ENCODE measurements at regions not wholly inside any gene's neighbourhood (a gene's known extent, or its start where the extent isn't known, plus 50 kb on each side); places are given as distances from the start of the nearest gene placed in this dataset.

- TF ChIP-seq CTCF (conservative IDR thresholded peaks at IDR 0.05; ENCODE audit: low read depth, low read length) = no peak
- H3K4me3 ChIP-seq (ENCODE audit: low read length) = no peak overlapping the region
- no peak for DNase-seq (ENCODE audit: low read depth)
These were observed 529.9 kb downstream of the MID1IP1 start for GRCh38 chrX:39331082-39331704.

GRCh38 chrX:39333451-39333850 is 532.2 kb downstream of the MID1IP1 start:
- H3K4me3 ChIP-seq (ENCODE audit: low read length) = no peak overlapping the region
- TF ChIP-seq CTCF (conservative IDR thresholded peaks at IDR 0.05; ENCODE audit: low read depth, low read length) = no peak

GRCh38 chrX:39335513-39336235 is 534.4 kb downstream of the MID1IP1 start:
- H3K4me3 ChIP-seq (ENCODE audit: low read length) = no peak overlapping the region
- no peak for DNase-seq (ENCODE audit: low read depth)
- no peak for TF ChIP-seq CTCF (conservative IDR thresholded peaks at IDR 0.05; ENCODE audit: low read depth, low read length)

More at GRCh38 chrX:39333451-39333850, 532.2 kb downstream of the MID1IP1 start:
- DNase-seq (ENCODE audit: low read depth) = no peak

GRCh38 chrX:39336671-39337311 is 535.5 kb downstream of the MID1IP1 start:
- no peak for DNase-seq (ENCODE audit: low read depth)
- no peak overlapping the region for H3K4me3 ChIP-seq (ENCODE audit: low read length)
- TF ChIP-seq CTCF (conservative IDR thresholded peaks at IDR 0.05; ENCODE audit: low read depth, low read length) = no peak

- H3K4me3 ChIP-seq (ENCODE audit: low read length) = no peak overlapping the region
- TF ChIP-seq CTCF (conservative IDR thresholded peaks at IDR 0.05; ENCODE audit: low read depth, low read length) = no peak
- DNase-seq (ENCODE audit: low read depth) = no peak
These were observed 536.2 kb downstream of the MID1IP1 start for GRCh38 chrX:39337451-39337850.

- DNase-seq (ENCODE audit: low read depth) = no peak
- no peak for TF ChIP-seq CTCF (conservative IDR thresholded peaks at IDR 0.05; ENCODE audit: low read depth, low read length)
- H3K4me3 ChIP-seq (ENCODE audit: low read length) = no peak overlapping the region
These were observed 537.3 kb downstream of the MID1IP1 start for GRCh38 chrX:39338583-39338982.
